ENCODE measurements at regions not wholly inside any gene's neighbourhood (a gene's known extent, or its start where the extent isn't known, plus 50 kb on each side); places are given as distances from the start of the nearest gene placed in this dataset.

DNA sequence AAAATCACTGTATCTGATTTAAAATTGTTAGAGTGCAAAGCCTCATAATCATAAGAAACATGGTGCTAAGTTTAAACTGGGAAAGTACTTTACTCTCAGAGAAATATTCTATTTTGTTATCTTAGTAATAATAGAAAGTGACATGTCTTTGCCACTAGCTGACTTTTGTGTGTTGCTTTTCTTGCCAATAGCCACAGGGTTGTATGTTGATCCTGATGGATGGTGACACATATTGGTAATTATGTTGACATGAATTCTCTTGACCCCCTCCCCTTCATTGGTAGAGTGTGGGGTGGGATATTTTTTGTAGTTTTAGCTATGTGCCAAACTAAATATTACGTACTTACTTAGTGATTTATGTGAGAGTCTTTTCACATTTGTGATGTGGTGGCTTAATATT, 103.1 kb upstream of the MAP9 start:
- Histone ChIP-seq H3K9me3 (no peaks in the 10 kb centered on the region), H3K4me3 (no peak overlapping the region), H3K4me1 (ENCODE audit: control insufficient read depth in 1 of 2, low read depth in 2 of 2) (peaks cover 25 to 42% of the 10 kb centered on the region in 2 donors), H3K27me3 (replicated peaks; ENCODE audit: insufficient read depth) (no peaks in the 10 kb centered on the region), H3K36me3 (no peaks in the 10 kb centered on the region), H3K27ac (peak overlapping the region; percentile 9 to 58)
- DNase-seq (ENCODE audit: low spot score) (no peak), ATAC-seq (ENCODE audit: insufficient number of reproducible peaks, low FRiP score, low read depth) (no peak)
- TF ChIP-seq, protein P1, sequence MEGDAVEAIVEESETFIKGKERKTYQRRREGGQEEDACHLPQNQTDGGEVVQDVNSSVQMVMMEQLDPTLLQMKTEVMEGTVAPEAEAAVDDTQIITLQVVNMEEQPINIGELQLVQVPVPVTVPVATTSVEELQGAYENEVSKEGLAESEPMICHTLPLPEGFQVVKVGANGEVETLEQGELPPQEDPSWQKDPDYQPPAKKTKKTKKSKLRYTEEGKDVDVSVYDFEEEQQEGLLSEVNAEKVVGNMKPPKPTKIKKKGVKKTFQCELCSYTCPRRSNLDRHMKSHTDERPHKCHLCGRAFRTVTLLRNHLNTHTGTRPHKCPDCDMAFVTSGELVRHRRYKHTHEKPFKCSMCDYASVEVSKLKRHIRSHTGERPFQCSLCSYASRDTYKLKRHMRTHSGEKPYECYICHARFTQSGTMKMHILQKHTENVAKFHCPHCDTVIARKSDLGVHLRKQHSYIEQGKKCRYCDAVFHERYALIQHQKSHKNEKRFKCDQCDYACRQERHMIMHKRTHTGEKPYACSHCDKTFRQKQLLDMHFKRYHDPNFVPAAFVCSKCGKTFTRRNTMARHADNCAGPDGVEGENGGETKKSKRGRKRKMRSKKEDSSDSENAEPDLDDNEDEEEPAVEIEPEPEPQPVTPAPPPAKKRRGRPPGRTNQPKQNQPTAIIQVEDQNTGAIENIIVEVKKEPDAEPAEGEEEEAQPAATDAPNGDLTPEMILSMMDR (IDR thresholded peaks at IDR 0.05), result no peak

DNA sequence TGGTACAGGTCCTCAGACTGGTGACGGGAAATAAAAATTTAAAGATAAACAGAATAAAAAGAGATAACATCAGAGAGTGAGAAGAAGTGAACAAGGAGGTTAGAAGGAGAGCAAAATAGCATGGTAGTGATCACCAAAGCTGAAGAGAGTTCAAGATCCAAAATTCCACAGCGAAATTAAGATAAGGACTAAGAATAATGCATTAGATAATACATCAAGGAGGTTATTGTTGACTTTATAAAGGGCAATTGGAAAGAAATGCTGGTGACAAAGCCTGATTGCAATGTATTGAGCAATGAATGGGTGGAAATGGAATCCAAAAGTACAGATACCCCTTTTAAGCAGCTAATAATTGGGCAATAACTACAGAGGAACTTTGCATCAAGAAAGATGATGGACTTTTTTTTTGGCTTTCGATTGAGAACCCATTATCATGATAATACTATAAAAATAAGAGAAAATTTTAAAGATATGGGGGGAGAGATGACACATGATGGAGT, 101.6 kb upstream of the MAP9 start:
- Histone ChIP-seq H3K4me1 (ENCODE audit: control insufficient read depth in 1 of 2, low read depth in 2 of 2) (peaks cover 25 to 47% of the 10 kb centered on the region in 2 donors), H3K27me3 (replicated peaks; ENCODE audit: insufficient read depth) (no peaks in the 10 kb centered on the region), H3K9me3 (no peaks in the 10 kb centered on the region), H3K36me3 (no peaks in the 10 kb centered on the region), H3K27ac (peak overlapping the region; percentile 44 to 58), H3K4me3 (peak overlapping the region; percentile 11)
- TF ChIP-seq, protein P1 (IDR thresholded peaks at IDR 0.05), result no peak
- DNase-seq (ENCODE audit: low spot score) (no peak), ATAC-seq (ENCODE audit: insufficient number of reproducible peaks, low FRiP score, low read depth) (no peak)

DNA sequence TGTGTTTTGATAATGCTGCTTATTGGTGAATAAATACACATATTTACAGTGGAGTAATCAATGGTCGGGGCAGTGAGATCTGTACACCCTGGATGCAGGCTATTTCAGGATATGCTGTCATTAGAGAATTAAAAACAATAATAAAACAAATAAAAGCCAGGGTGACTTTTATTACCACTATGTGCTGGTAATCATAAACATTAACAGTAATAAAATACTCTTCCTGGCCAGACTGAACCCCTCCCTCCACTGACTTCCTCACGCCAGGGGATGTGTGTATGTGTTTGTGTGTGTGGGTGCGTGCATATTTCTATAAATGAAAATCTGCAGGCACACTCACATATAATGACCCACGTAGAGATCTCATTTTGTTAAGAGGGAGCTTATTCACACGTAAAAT, 98.0 kb upstream of the MAP9 start:
- Histone ChIP-seq H3K27me3 (replicated peaks; ENCODE audit: insufficient read depth) (no peaks in the 10 kb centered on the region), H3K4me3 (no peak overlapping the region), H3K9me3 (no peaks in the 10 kb centered on the region), H3K27ac (no peak overlapping the region), H3K36me3 (no peaks in the 10 kb centered on the region), H3K4me1 (ENCODE audit: control insufficient read depth in 1 of 2, low read depth in 2 of 2) (peaks cover 19 to 30% of the 10 kb centered on the region in 2 donors)
- ATAC-seq (ENCODE audit: insufficient number of reproducible peaks, low FRiP score, low read depth) (no peak), DNase-seq (ENCODE audit: low spot score) (no peak)
- TF ChIP-seq, protein P1 (IDR thresholded peaks at IDR 0.05), result no peak

DNA sequence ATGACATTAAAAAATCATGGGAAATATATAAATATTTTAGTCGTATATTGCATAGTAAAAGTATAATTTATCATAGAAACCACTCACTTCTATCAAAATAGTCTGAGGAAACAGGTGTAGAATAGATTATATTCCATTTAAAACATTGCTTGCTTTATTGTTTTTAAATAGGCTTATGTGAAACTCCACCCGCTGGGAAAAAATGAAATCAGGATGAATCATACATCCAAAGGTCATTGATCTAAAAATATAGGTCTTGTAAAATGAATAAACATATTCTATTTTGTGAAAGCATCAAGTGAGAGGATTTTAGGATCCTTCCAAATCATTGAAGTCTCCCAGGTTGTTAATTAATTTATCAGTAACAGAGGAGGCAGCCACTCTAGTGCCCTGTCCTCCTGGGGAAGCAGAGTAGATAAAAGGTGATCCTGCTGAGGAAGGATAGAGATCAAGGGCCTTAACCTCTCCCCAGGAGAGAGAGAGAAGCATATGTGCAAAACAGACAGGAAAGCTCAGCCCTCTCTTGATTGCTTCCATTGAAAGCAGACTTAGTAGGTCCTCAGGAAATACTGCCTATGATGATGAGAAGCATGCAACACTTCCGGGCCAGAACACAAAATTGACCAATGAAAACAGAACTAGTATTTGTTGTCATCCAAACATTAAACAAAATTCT, 96.8 kb upstream of the MAP9 start:
- no peaks in the 10 kb centered on the region for H3K9me3 ChIP-seq
- TF ChIP-seq, protein P1 (IDR thresholded peaks at IDR 0.05), result no peak
- DNase-seq (ENCODE audit: low spot score), result no peak
- no peak overlapping the region for H3K4me3 ChIP-seq
- H3K27me3 ChIP-seq (replicated peaks; ENCODE audit: insufficient read depth), result no peaks in the 10 kb centered on the region
- peaks cover 16 to 18% of the 10 kb centered on the region in 2 donors for H3K4me1 ChIP-seq (ENCODE audit: control insufficient read depth in 1 of 2, low read depth in 2 of 2)
- H3K36me3 ChIP-seq, result no peaks in the 10 kb centered on the region
- H3K27ac ChIP-seq, result no peak overlapping the region
- no peak for ATAC-seq (ENCODE audit: insufficient number of reproducible peaks, low FRiP score, low read depth)

DNA sequence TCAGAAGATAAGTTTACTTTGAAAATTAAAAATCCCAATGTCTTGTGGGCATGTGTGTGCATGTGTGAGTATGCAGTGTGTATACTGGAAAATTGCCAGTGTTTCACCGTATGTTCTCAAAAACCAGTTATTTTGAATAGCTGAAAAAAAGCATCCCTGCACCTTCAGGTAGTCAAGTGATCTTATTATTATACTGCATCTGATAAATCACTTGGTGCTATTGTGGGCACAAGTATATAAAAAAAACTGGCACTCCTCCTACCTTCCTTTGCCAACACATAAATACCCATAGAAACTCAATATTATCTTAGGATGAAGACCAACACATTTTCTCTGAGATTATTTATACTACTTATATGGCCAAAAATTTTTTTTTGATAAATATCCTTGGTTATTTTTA, 91.5 kb upstream of the MAP9 start:
- H3K36me3 ChIP-seq, result no peaks in the 10 kb centered on the region
- DNase-seq (ENCODE audit: low spot score) (no peak), ATAC-seq (ENCODE audit: insufficient number of reproducible peaks, low FRiP score, low read depth) (no peak)
- TF ChIP-seq, protein P1 (IDR thresholded peaks at IDR 0.05), result no peak
- H3K27me3 ChIP-seq (replicated peaks; ENCODE audit: insufficient read depth), result no peaks in the 10 kb centered on the region
- H3K9me3 ChIP-seq, result no peaks in the 10 kb centered on the region
- peaks cover 3 to 11% of the 10 kb centered on the region in 2 donors for H3K4me1 ChIP-seq (ENCODE audit: control insufficient read depth in 1 of 2, low read depth in 2 of 2)
- no peak overlapping the region for H3K4me3 ChIP-seq
- H3K27ac ChIP-seq, result peak overlapping the region; percentile 30 to 43

All from thoracic aorta (tissue), 2 donors.